SK-N-SH (cell line): ENCODE measurements at regions not wholly inside any gene's neighbourhood (a gene's known extent, or its start where the extent isn't known, plus 50 kb on each side); places are given as distances from the start of the nearest gene placed in this dataset.

Source experiments
- EP300 ChIP-seq, 2 experiments: IDR thresholded peaks; 2 replicates each; pipeline versions ENCODE4 v1.4.0 to v1.6.1; 2012; ENCODE audit warnings: borderline replicate concordance in 1 of 2, low read depth in 1 of 2, low read length in 1 of 2
- EZH2phosphoT487 ChIP-seq: fragments of 200-600 bp; sonication (generic); IDR thresholded peaks from 2 replicates; pipeline ENCODE4 v1.6.1; 2017; ENCODE audit warnings: low read depth, mixed run types, mild to moderate bottlenecking, antibody characterized with exemption, moderate library complexity, borderline replicate concordance
- GABPA ChIP-seq: IDR thresholded peaks from 2 replicates; pipeline ENCODE4 v1.4.0; 2012; ENCODE audit warnings: low read depth, mild to moderate bottlenecking
- RAD21 ChIP-seq: IDR thresholded peaks from 2 replicates; pipeline ENCODE4 v1.6.1; 2012; ENCODE audit warnings: mild to moderate bottlenecking, low read length
- RXRA ChIP-seq: IDR thresholded peaks from 2 replicates; pipeline ENCODE4 v1.4.0; 2012; ENCODE audit warnings: low read depth, mild to moderate bottlenecking, borderline replicate concordance
- USF2 ChIP-seq: fragments of 150-350 bp; IDR thresholded peaks from 2 replicates; pipeline ENCODE4 v1.6.1; 2017; ENCODE audit warnings: antibody characterized with exemption, low read length, low read depth, borderline replicate concordance
- TF ChIP-seq, protein P1 (sequence below): fragments of 200-600 bp; sonication (generic); IDR thresholded peaks from 2 replicates; pipeline ENCODE4 v1.6.1; 2017; ENCODE audit warnings: antibody characterized with exemption, mild to moderate bottlenecking, moderate library complexity

DNA sequence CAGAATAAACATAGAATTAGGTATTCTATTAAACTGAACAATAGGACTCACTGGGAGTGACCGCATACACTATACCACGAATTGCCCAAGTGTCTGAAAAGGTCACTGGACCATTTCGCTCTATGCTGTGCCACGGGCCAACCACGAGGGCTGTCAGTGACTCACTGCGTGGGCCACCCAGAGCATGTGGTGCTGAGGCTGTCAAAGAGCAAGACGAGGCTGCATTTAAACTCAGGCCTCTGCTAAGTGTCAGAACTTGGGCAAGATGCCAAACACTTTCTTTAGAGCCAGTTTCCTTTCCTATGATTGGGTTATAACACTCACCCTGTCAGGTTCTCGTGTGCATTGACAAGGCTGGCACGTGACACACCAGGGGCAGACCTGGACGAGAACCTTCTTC is 97.5 kb downstream of the SH3YL1 start:
- no peak for TF ChIP-seq RAD21
- TF ChIP-seq, protein P1, sequence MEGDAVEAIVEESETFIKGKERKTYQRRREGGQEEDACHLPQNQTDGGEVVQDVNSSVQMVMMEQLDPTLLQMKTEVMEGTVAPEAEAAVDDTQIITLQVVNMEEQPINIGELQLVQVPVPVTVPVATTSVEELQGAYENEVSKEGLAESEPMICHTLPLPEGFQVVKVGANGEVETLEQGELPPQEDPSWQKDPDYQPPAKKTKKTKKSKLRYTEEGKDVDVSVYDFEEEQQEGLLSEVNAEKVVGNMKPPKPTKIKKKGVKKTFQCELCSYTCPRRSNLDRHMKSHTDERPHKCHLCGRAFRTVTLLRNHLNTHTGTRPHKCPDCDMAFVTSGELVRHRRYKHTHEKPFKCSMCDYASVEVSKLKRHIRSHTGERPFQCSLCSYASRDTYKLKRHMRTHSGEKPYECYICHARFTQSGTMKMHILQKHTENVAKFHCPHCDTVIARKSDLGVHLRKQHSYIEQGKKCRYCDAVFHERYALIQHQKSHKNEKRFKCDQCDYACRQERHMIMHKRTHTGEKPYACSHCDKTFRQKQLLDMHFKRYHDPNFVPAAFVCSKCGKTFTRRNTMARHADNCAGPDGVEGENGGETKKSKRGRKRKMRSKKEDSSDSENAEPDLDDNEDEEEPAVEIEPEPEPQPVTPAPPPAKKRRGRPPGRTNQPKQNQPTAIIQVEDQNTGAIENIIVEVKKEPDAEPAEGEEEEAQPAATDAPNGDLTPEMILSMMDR, result no peak
- no peak for TF ChIP-seq USF2
- no peak for TF ChIP-seq GABPA
- TF ChIP-seq EP300 (IDR thresholded peaks at IDR 0.05; ENCODE audit: borderline replicate concordance in 1 of 2, low read depth in 1 of 2, low read length in 1 of 2), result no peak
- TF ChIP-seq EZH2phosphoT487, result no peak
- no peak for TF ChIP-seq RXRA
